ENCODE measurements at regions not wholly inside any gene's neighbourhood (a gene's known extent, or its start where the extent isn't known, plus 50 kb on each side); places are given as distances from the start of the nearest gene placed in this dataset.

DNA sequence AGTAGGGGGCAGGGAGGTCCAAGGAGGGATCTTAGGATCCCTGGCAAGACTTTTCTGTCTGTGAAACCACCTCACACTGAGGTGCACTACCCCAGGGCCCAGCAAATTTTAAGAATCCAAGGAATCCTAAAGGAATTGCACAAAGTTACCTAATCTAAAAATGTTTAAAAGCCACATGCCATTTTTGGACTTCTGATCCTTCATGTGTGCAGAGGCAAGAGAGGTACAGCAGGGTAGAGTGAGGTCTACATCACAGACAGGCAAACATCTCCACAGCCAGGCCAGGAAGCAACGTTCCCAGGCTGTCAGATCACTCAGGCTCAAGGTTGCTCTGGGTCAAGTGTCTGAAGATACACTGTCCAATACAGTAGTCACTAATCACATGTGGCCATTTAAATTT lies 324.6 kb upstream of the DUSP10 start:
- ATAC-seq (no peak), DNase-seq (no peak)
- H3K4me1 ChIP-seq = peaks cover 4% of the 10 kb centered on the region
- no peak overlapping the region for H3K4me3 ChIP-seq
- H3K9me3 ChIP-seq = no peaks in the 10 kb centered on the region
- H3K36me3 ChIP-seq (replicated peaks in 1 of 2; ENCODE audit: insufficient read depth in 1 of 2, low read depth in 2 of 2) = no peaks in the 10 kb centered on the region
- H3K27me3 ChIP-seq = no peaks in the 10 kb centered on the region
- no peak overlapping the region for H3K27ac ChIP-seq
- TF ChIP-seq, protein P1, sequence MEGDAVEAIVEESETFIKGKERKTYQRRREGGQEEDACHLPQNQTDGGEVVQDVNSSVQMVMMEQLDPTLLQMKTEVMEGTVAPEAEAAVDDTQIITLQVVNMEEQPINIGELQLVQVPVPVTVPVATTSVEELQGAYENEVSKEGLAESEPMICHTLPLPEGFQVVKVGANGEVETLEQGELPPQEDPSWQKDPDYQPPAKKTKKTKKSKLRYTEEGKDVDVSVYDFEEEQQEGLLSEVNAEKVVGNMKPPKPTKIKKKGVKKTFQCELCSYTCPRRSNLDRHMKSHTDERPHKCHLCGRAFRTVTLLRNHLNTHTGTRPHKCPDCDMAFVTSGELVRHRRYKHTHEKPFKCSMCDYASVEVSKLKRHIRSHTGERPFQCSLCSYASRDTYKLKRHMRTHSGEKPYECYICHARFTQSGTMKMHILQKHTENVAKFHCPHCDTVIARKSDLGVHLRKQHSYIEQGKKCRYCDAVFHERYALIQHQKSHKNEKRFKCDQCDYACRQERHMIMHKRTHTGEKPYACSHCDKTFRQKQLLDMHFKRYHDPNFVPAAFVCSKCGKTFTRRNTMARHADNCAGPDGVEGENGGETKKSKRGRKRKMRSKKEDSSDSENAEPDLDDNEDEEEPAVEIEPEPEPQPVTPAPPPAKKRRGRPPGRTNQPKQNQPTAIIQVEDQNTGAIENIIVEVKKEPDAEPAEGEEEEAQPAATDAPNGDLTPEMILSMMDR (IDR thresholded peaks at IDR 0.05) = no peak
- TF ChIP-seq POLR2A (IDR thresholded peaks at IDR 0.05) = no peak
- intact Hi-C loops (cut with DNase I) = no loop called here
- 19 to 50% methylated on average over 1 of the region's 1 CpG for WGBS, 2 donors

DNA sequence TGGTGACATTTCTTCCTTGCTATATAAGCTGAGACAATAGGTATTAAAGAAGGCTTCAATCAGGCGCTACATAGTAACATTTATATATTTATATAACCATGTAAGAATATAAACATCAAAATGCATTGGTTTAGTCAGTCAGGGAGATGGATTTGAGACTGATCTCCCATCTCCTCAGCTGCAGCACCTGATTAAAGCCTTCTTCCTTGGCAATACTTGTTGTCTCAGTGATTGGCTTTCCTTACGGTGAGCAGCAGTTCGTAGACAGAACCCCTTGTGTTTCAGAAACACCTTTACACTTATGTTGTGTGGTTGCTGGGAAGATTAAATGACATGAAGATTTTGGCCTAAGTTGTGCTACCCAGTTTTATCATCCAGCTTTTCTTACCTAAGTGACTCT lies 323.3 kb upstream of the DUSP10 start:
- WGBS, 2 donors = 93 to 94% methylated on average over 3 of the region's 3 CpGs
- Histone ChIP-seq H3K9me3 (no peaks in the 10 kb centered on the region), H3K4me3 (no peak overlapping the region), H3K27ac (no peak overlapping the region), H3K36me3 (replicated peaks in 1 of 2; ENCODE audit: insufficient read depth in 1 of 2, low read depth in 2 of 2) (no peaks in the 10 kb centered on the region), H3K27me3 (no peaks in the 10 kb centered on the region), H3K4me1 (no peaks in the 10 kb centered on the region)
- no peak for DNase-seq
- no peak for ATAC-seq
- TF ChIP-seq POLR2A (IDR thresholded peaks at IDR 0.05) = no peak
- TF ChIP-seq, protein P1 (IDR thresholded peaks at IDR 0.05) = no peak
- intact Hi-C loops (cut with DNase I) = no loop called here

GRCh38 chr1:222064388-222065211 lies 322.7 kb upstream of the DUSP10 start:
- intact Hi-C loops (cut with DNase I) = no loop called here
- TF ChIP-seq, protein P1 (IDR thresholded peaks at IDR 0.05) = no peak
- TF ChIP-seq POLR2A (IDR thresholded peaks at IDR 0.05) = no peak
- Histone ChIP-seq H3K9me3 (no peaks in the 10 kb centered on the region), H3K27ac (no peak overlapping the region), H3K27me3 (no peaks in the 10 kb centered on the region), H3K4me1 (no peaks in the 10 kb centered on the region), H3K36me3 (replicated peaks in 1 of 2; ENCODE audit: insufficient read depth in 1 of 2, low read depth in 2 of 2) (no peaks in the 10 kb centered on the region), H3K4me3 (no peak overlapping the region)
- DNase-seq (no peak), ATAC-seq (no peak)
- 83 to 85% methylated on average over 3 of the region's 3 CpGs for WGBS, 2 donors

DNA sequence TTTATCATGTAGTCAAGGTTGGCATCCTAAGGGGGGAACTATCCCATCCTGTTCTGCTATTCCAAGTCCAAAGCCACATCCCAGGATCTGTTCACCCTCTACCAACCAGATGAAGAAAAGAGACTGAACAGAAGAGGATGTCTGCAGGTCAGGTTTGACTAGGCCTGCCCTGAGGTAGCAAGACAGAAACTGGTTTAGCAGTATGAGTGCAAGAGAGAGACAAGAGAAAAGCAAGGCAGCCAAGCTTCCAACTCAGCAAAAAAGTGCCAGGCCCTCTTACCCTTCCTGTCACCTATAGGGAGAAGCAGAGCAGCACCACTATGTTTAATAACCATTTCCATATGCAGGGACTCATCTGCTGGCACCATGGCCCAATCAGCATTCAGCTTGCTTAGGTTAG lies 320.8 kb upstream of the DUSP10 start:
- Histone ChIP-seq H3K4me3 (no peak overlapping the region), H3K27ac (no peak overlapping the region), H3K9me3 (no peaks in the 10 kb centered on the region), H3K4me1 (no peaks in the 10 kb centered on the region), H3K27me3 (no peaks in the 10 kb centered on the region), H3K36me3 (replicated peaks in 1 of 2; ENCODE audit: insufficient read depth in 1 of 2, low read depth in 2 of 2) (no peaks in the 10 kb centered on the region)
- DNase-seq = no peak
- ATAC-seq = no peak
- intact Hi-C loops (cut with DNase I) = no loop called here
- no peak for TF ChIP-seq POLR2A (IDR thresholded peaks at IDR 0.05)
- TF ChIP-seq, protein P1 (IDR thresholded peaks at IDR 0.05) = no peak
